ENCODE measurements at regions not wholly inside any gene's neighbourhood (a gene's known extent, or its start where the extent isn't known, plus 50 kb on each side); places are given as distances from the start of the nearest gene placed in this dataset.
A peak's percentile ranks its signal among the peaks of the same experiment; 100 is the strongest.

GRCh38 chr16:26651884-26652283 is 414.8 kb upstream of the C16orf82 start:
- no peak for DNase-seq (ENCODE audit: low read depth in 3 of 3)

GRCh38 chr16:26658486-26658885 is 408.2 kb upstream of the C16orf82 start:
- no peak for DNase-seq (ENCODE audit: low read depth in 3 of 3)

- DNase-seq (ENCODE audit: low read depth in 3 of 3), result no peak
Measured at GRCh38 chr16:26658915-26659314, 407.8 kb upstream of the C16orf82 start.

GRCh38 chr16:26664086-26664485 is 402.6 kb upstream of the C16orf82 start:
- DNase-seq (ENCODE audit: low read depth in 3 of 3), result no peak

GRCh38 chr16:26665166-26665939 is 401.4 kb upstream of the C16orf82 start:
- peak in 2 of 3 experiments; percentile 5 to 14 for DNase-seq (ENCODE audit: low read depth in 3 of 3)

- DNase-seq (ENCODE audit: low read depth in 3 of 3), result no peak
Measured at GRCh38 chr16:26666486-26666885, 400.2 kb upstream of the C16orf82 start.

GRCh38 chr16:26667307-26667706 is 399.4 kb upstream of the C16orf82 start:
- no peak for DNase-seq (ENCODE audit: low read depth in 3 of 3)

GRCh38 chr16:26668026-26668425 is 398.7 kb upstream of the C16orf82 start:
- DNase-seq (ENCODE audit: low read depth in 3 of 3), result no peak

GRCh38 chr16:26672206-26672605 is 394.5 kb upstream of the C16orf82 start:
- DNase-seq (ENCODE audit: low read depth in 3 of 3), result peak in 2 of 3 experiments; percentile 10 to 59

- no peak for DNase-seq (ENCODE audit: low read depth in 3 of 3)
Measured at GRCh38 chr16:26673011-26673410, 393.7 kb upstream of the C16orf82 start.

GRCh38 chr16:26680671-26681070 is 386.1 kb upstream of the C16orf82 start:
- no peak for DNase-seq (ENCODE audit: low read depth in 3 of 3)

- DNase-seq (ENCODE audit: low read depth in 3 of 3), result no peak
Measured at GRCh38 chr16:26688105-26688504, 378.6 kb upstream of the C16orf82 start.

GRCh38 chr16:26688699-26689098 is 378.0 kb upstream of the C16orf82 start:
- DNase-seq (ENCODE audit: low read depth in 3 of 3), result no peak

- DNase-seq (ENCODE audit: low read depth in 3 of 3), result no peak
Measured at GRCh38 chr16:26692658-26693057, 374.1 kb upstream of the C16orf82 start.

GRCh38 chr16:26697807-26698206 is 368.9 kb upstream of the C16orf82 start:
- DNase-seq (ENCODE audit: low read depth in 3 of 3), result no peak

- DNase-seq (ENCODE audit: low read depth in 3 of 3), result no peak
Measured at GRCh38 chr16:26700250-26700649, 366.5 kb upstream of the C16orf82 start.

- no peak for DNase-seq (ENCODE audit: low read depth in 3 of 3)
Measured at GRCh38 chr16:26701243-26701886, 365.4 kb upstream of the C16orf82 start.

- DNase-seq (ENCODE audit: low read depth in 3 of 3), result no peak
Measured at GRCh38 chr16:26705346-26705745, 361.4 kb upstream of the C16orf82 start.

- no peak for DNase-seq (ENCODE audit: low read depth in 3 of 3)
Measured at GRCh38 chr16:26708428-26708827, 358.3 kb upstream of the C16orf82 start.

- no peak for DNase-seq (ENCODE audit: low read depth in 3 of 3)
Measured at GRCh38 chr16:26709175-26709574, 357.6 kb upstream of the C16orf82 start.

GRCh38 chr16:26709754-26710153 is 357.0 kb upstream of the C16orf82 start:
- no peak for DNase-seq (ENCODE audit: low read depth in 3 of 3)

GRCh38 chr16:26710450-26710849 is 356.3 kb upstream of the C16orf82 start:
- no peak for DNase-seq (ENCODE audit: low read depth in 3 of 3)

GRCh38 chr16:26712876-26713275 is 353.9 kb upstream of the C16orf82 start:
- no peak for DNase-seq (ENCODE audit: low read depth in 3 of 3)
